Ovary (tissue), 3 donors: ENCODE measurements at regions not wholly inside any gene's neighbourhood (a gene's known extent, or its start where the extent isn't known, plus 50 kb on each side); places are given as distances from the start of the nearest gene placed in this dataset.

Source experiments
- CTCF ChIP-seq, 3 donors: fragments of 450-650 bp in 2 of 3; fragments of 200-600 bp in 1 of 3; IDR thresholded peaks; one replicate each; pipeline versions ENCODE4 v1.5.1 to v1.8.0; 2016 to 2022; ENCODE audit warnings: antibody characterized with exemption in 3 of 3, mild to moderate bottlenecking in 1 of 3
- POLR2A ChIP-seq: fragments of 450-650 bp; IDR thresholded peaks from one replicate; pipeline ENCODE4 v1.6.1; 2017; ENCODE audit warnings: antibody characterized with exemption, mild to moderate bottlenecking, moderate library complexity
- donor health status: DM: no; HTN: no; CAD: no.

- TF ChIP-seq CTCF (IDR thresholded peaks at IDR 0.05): no peak
- no peak for TF ChIP-seq POLR2A
Observed at GRCh38 chr10:85012305-85012704, 683.9 kb downstream of the CCSER2 start.
